ENCODE measurements at regions not wholly inside any gene's neighbourhood (a gene's known extent, or its start where the extent isn't known, plus 50 kb on each side); places are given as distances from the start of the nearest gene placed in this dataset.

- Histone ChIP-seq H3K27me3 (ENCODE audit: insufficient read depth, poor library complexity, severe bottlenecking) (no peaks in the 10 kb centered on the region), H3K4me3 (replicated peaks; ENCODE audit: insufficient read depth, low read length) (no peak overlapping the region), H3K27ac (replicated peaks) (no peak overlapping the region)
- no peak for TF ChIP-seq GABPA (IDR thresholded peaks at IDR 0.05; ENCODE audit: low read depth)
- no peak for TF ChIP-seq POLR2AphosphoS5 (IDR thresholded peaks at IDR 0.05; ENCODE audit: low read depth)
- TF ChIP-seq REST (IDR thresholded peaks at IDR 0.05; ENCODE audit: insufficient replicate concordance, low read depth) = no peak
- no peak for TF ChIP-seq CTCF (IDR thresholded peaks at IDR 0.05; ENCODE audit: insufficient read depth, low read length)
- TF ChIP-seq SPI1 (IDR thresholded peaks at IDR 0.05; ENCODE audit: borderline replicate concordance, low read depth) = no peak
- DNase-seq (ENCODE audit: low read depth in 1 of 2, low spot score in 1 of 2) = no peak
Measured at GRCh38 chr1:37309574-37309973, 164.8 kb upstream of the ZC3H12A start.

GRCh38 chr1:37310064-37310463 lies 164.3 kb upstream of the ZC3H12A start:
- DNase-seq (ENCODE audit: low read depth in 1 of 2, low spot score in 1 of 2) = no peak
- TF ChIP-seq GABPA (IDR thresholded peaks at IDR 0.05; ENCODE audit: low read depth) (no peak), SPI1 (IDR thresholded peaks at IDR 0.05; ENCODE audit: borderline replicate concordance, low read depth) (no peak), CTCF (IDR thresholded peaks at IDR 0.05; ENCODE audit: insufficient read depth, low read length) (no peak), REST (IDR thresholded peaks at IDR 0.05; ENCODE audit: insufficient replicate concordance, low read depth) (no peak), POLR2AphosphoS5 (IDR thresholded peaks at IDR 0.05; ENCODE audit: low read depth) (no peak)
- no peaks in the 10 kb centered on the region for H3K27me3 ChIP-seq (ENCODE audit: insufficient read depth, poor library complexity, severe bottlenecking)

GRCh38 chr1:37315371-37315846 lies 159.0 kb upstream of the ZC3H12A start:
- no peak for DNase-seq (ENCODE audit: low read depth in 1 of 2, low spot score in 1 of 2)
- Histone ChIP-seq H3K4me3 (replicated peaks; ENCODE audit: insufficient read depth, low read length) (no peak overlapping the region), H3K27me3 (ENCODE audit: insufficient read depth, poor library complexity, severe bottlenecking) (peaks cover 26% of the 10 kb centered on the region), H3K27ac (replicated peaks) (no peak overlapping the region)
- no peak for TF ChIP-seq SPI1 (IDR thresholded peaks at IDR 0.05; ENCODE audit: borderline replicate concordance, low read depth)
- TF ChIP-seq POLR2AphosphoS5 (IDR thresholded peaks at IDR 0.05; ENCODE audit: low read depth) = no peak
- TF ChIP-seq CTCF (IDR thresholded peaks at IDR 0.05; ENCODE audit: insufficient read depth, low read length) = no peak
- TF ChIP-seq REST (IDR thresholded peaks at IDR 0.05; ENCODE audit: insufficient replicate concordance, low read depth) = no peak
- no peak for TF ChIP-seq GABPA (IDR thresholded peaks at IDR 0.05; ENCODE audit: low read depth)

More at GRCh38 chr1:37310064-37310463, 164.3 kb upstream of the ZC3H12A start:
- no peak overlapping the region for H3K4me3 ChIP-seq (replicated peaks; ENCODE audit: insufficient read depth, low read length)
- no peak overlapping the region for H3K27ac ChIP-seq (replicated peaks)
